NCI-H2196 (cell line): ENCODE measurements at regions not wholly inside any gene's neighbourhood (a gene's known extent, or its start where the extent isn't known, plus 50 kb on each side); places are given as distances from the start of the nearest gene placed in this dataset.
"Not testable (repeated sequence)": the region's sequence is repeated elsewhere in the genome, so short reads cannot be mapped to it uniquely, and the experiment has no call there.

Experiments used
- DNase-seq: peaks from one replicate; lab custom pipeline; 2025; ENCODE audit not compliant: unreplicated experiment; lab: John Stamatoyannopoulos, UW

- no peak for DNase-seq
These were observed 340.5 kb upstream of the SYNCRIP start for GRCh38 chr6:85983032-85983659.

- DNase-seq: no peak
These were observed 335.0 kb upstream of the SYNCRIP start for GRCh38 chr6:85977661-85978060.

GRCh38 chr6:85975957-85976356 lies 333.3 kb upstream of the SYNCRIP start:
- DNase-seq: no peak

- no peak for DNase-seq
These were observed 328.6 kb upstream of the SYNCRIP start for GRCh38 chr6:85971238-85971637.

GRCh38 chr6:85966828-85967227 lies 324.1 kb upstream of the SYNCRIP start:
- DNase-seq: no peak

GRCh38 chr6:85961746-85962145 lies 319.1 kb upstream of the SYNCRIP start:
- DNase-seq: no peak

DNA sequence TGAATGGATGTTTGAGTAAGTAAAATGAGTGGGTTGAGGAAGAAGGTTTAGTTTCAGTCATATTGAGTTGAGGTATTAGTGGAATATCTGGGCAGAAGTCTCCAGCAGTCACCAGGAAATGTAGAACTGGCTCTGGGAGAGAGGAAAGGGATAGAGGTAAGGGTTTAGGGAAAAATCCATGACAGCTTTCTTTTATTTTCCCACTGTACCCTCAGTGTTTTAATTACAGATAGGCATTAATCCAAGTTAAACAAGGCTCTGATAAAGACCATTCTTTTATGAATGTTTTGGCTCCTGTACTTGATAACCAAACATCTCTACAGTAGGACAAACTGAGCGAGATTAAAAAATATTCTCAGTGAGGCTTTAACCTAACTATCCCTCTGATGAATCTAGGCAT lies 318.4 kb upstream of the SYNCRIP start:
- DNase-seq: no peak

DNA sequence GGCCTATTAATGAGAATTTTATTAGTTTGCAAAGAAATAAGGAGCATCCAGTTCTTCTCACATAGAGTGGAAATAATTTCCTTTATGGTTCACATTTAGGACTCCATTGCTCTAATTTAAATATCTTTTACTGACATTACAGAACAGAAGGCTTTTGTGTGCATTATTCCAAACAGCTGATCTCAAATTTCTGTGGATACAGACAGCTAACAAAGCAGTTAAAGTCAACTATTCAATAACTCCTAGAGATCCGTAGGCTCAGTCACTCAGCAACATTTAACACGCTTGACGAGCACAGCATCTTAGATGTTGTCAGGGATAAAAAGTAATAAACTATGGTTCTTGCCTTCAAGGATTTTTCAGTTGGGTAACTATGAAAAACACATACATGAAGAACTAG lies 305.8 kb upstream of the SYNCRIP start:
- DNase-seq: no peak

DNA sequence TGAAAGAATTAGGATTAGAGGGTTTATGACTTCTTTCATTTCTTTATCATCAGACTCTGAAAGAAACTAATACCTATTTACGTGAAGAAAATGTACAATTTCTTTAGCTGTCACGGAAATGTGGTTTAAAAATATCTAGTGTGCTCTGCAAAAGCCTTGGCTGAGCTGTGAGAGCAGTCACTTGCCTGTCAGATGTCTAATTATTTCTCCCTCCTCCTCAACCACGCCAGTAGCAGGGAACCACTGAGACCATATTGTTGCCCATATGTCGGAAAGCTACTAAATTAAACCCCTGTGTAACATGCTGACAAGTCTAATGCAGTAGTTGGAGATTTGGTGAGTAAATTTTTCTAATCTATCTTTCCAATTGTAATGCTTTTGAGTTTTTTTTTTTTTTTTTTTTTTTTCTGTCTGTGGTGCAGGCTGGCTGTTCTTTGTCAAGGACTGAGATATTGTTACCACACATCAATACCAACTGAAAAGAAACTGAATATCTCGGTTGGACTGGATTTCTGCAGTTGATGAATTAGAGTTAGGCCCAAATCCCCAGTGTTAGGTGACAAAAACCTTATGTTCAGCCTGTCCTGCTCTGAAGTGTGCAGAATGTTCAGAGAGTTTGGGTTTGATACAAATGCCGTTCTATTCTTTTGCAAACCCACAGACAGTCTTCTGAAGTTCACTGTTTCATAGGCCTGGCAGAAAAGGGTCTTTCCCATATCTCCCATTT lies 302.9 kb upstream of the SYNCRIP start:
- no peak for DNase-seq

DNA sequence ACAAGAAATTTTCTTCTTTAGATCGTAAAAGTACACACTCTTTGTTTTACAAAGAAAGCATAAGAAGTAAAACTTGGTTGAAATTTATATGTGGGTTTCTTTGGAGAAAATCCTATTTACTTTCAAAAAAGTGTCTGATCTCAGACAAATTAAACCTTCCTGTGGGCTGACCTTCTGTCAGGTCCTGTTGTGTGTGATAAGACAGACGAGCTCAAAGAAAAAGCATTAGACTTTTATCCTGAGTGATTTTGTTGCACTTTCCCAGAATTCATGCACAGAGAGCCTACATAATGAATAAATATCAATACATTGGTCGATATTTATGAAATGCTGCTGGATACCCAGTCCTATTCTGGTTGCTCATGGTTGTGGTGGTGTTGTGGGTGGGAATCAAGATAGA lies 302.1 kb upstream of the SYNCRIP start:
- DNase-seq: no peak

- no peak for DNase-seq
These were observed 300.2 kb upstream of the SYNCRIP start for GRCh38 chr6:85942844-85943243.

GRCh38 chr6:85936916-85937315 lies 294.2 kb upstream of the SYNCRIP start:
- DNase-seq: no peak

DNA sequence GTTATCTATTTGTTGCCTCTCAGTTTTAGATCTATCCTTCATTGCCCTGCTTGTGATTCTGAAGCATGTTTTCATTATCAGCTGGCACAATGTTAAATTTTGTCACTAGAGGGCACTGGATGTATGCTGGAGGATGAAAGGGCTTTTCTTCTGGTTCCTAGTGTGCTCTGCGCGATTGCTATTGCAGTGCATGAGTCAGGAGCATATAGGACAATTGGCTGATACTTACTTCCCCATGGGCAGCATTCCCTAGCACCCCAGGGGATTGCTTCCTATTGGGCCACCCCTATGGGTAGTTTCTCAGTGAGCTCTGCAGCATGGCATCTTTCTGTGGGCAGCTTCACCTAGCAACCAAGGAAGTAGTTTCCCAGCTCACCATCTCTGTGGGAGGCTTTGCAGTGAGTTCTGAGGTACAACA lies 280.3 kb upstream of the SYNCRIP start:
- DNase-seq: peak; percentile 39

DNA sequence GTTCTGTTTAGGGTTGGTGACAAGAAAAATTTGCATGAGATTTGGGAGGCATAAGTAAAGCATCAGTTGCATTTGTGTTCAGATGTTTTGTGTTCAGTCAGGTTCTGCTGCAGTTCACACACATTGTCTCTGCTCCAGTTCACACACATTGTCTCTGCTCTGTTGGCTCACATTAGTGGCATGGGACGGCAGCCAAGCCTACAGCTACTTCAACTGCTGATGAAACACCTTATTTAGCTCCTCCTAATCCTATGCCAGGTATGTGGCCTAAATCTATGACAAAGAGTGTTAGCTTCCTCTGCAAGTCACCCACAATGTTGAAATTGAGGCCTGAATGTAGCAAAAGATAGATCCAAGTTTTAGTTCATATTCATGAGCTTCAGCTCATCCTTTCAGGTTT lies 278.1 kb upstream of the SYNCRIP start:
- DNase-seq: no peak

- no peak for DNase-seq
These were observed 274.8 kb upstream of the SYNCRIP start for GRCh38 chr6:85917522-85917921.

DNA sequence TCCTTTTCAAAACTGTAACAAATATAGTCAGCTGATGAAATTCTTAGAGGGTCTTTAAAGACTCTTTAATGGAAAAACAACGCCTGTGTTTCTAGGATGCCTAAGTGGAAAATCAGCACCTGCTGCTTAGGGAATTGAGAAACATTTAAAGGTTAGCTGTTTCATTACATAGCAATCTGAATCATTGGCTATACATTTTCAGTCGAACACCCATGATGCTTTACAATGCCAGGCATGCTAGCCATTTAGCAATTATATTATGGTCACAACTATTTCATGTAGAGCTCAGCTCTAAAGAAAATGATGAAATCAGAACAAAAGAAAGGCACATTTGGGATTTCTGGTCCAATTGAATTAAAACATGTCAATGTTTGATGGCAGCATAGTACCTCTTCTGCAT lies 270.3 kb upstream of the SYNCRIP start:
- no peak for DNase-seq

GRCh38 chr6:85912582-85912981 lies 269.9 kb upstream of the SYNCRIP start:
- DNase-seq: no peak

DNA sequence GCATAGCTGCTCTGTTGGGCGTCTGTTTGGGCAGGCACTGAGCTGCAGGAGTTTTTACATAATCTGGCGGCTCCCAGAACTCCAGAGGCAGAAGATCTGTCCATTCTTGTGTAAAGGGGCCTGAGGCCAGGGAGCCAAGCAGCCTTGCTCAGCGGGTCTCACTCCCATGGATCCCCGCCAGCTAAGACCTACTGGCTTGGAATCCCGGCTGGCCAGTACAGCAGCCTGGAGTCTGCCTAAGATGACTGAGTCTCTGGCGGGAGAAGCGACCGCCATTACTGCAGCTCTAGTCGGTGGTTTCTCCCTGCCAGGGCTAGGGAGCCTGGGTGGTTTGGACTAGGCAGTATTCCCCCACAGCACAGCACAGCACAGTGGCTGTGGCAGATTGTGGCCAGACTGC lies 268.4 kb upstream of the SYNCRIP start:
- DNase-seq: no peak

DNA sequence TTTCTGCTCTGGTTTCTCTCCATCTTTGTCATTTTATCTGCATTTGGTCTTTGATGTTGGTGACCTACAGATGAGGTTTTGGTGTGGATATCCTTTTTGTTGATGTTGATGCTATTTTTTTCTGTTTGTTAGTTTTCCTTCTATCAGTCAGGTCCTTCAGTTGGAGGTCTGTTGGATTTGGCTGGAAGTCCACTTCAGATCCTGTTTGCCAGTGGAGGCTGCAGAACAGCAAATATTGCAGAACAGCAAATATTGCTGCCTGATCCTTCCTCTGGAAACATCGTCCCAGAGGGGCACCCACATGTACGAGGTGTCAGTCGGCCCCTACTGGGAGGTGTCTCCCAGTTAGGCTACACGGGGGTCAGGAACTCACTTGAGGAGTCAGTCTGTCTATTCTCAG lies 265.4 kb upstream of the SYNCRIP start:
- not testable (repeated sequence) for DNase-seq

DNA sequence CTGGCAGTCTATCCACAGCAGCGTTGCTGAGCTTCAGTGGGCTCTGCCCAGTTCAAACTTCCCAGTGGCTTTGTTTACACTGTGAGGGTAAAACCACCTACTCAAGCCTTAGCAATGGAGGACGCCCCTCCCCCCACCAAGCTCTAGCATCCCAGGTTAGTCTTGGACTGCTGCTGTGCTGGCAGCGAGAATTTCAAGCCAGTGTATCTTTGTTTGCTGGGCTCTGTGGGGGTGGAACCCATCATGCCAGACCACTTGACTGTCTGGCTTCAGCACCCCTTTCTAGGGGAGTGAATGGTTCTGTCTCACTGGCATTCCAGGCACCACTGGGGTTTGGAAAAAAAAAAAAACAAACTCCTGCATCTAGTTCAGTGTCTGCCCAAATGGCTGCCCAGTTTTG lies 249.7 kb upstream of the SYNCRIP start:
- no peak for DNase-seq

GRCh38 chr6:85887461-85887860 lies 244.8 kb upstream of the SYNCRIP start:
- DNase-seq: no peak

GRCh38 chr6:85868685-85869084 lies 226.0 kb upstream of the SYNCRIP start:
- DNase-seq: no peak

- no peak for DNase-seq
These were observed 224.9 kb upstream of the SYNCRIP start for GRCh38 chr6:85867595-85867994.
